ENCODE measurements at regions not wholly inside any gene's neighbourhood (a gene's known extent, or its start where the extent isn't known, plus 50 kb on each side); places are given as distances from the start of the nearest gene placed in this dataset.

DNA sequence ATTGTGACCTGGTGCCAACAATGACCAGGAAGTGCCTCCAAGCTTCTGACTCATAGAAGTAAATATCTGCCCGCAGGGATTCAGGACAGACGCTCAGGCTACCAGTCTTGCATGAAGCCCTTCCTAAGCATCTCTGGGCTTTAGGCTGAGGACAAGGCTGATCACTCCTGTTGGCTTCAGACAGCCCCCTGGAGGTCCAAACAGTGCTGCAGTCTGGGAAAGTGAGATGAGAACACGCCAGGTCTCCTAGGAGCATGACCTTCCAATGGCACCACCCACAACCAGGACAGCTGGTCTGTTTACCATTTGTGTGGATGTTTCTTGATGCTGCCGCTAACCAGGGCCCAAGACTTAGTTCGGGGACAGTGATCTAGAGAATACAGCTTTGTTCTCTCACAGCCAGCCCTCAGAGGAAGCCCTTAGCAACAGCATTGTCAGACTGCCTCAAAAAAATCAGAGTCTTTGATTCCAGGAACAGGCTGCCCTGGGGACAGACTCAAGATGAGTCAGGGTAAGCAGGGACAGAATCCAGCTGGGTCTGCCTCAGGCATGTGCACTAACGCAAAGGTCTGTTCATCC lies 111.2 kb downstream of the ZNF280B start:
- no peaks in the 10 kb centered on the region for H3K27me3 ChIP-seq
- TF ChIP-seq CTCF (IDR thresholded peaks at IDR 0.05) (no peak), POLR2A (IDR thresholded peaks at IDR 0.05) (no peak)
- peak overlapping the region in 1 of 4 donors; percentile 31 for H3K27ac ChIP-seq
- no peaks in the 10 kb centered on the region for H3K36me3 ChIP-seq
- H3K4me3 ChIP-seq: no peak overlapping the region
- H3K4me1 ChIP-seq: no peaks in the 10 kb centered on the region
- no peaks in the 10 kb centered on the region for H3K9me3 ChIP-seq
- no peak for DNase-seq

- no peak for DNase-seq
- Histone ChIP-seq H3K4me1 (no peaks in the 10 kb centered on the region), H3K27ac (no peak overlapping the region), H3K27me3 (no peaks in the 10 kb centered on the region), H3K36me3 (no peaks in the 10 kb centered on the region), H3K4me3 (no peak overlapping the region), H3K9me3 (no peaks in the 10 kb centered on the region)
- no peak for TF ChIP-seq CTCF (IDR thresholded peaks at IDR 0.05)
- no peak for TF ChIP-seq POLR2A (IDR thresholded peaks at IDR 0.05)
These were observed 110.5 kb downstream of the ZNF280B start for GRCh38 chr22:22397875-22398524.

- TF ChIP-seq POLR2A (IDR thresholded peaks at IDR 0.05) (no peak), CTCF (IDR thresholded peaks at IDR 0.05) (no peak)
- no peaks in the 10 kb centered on the region for H3K4me1 ChIP-seq
- no peak for DNase-seq
- H3K4me3 ChIP-seq: no peak overlapping the region
- H3K9me3 ChIP-seq: no peaks in the 10 kb centered on the region
- no peaks in the 10 kb centered on the region for H3K36me3 ChIP-seq
- no peaks in the 10 kb centered on the region for H3K27me3 ChIP-seq
- H3K27ac ChIP-seq: no peak overlapping the region
These were observed 109.8 kb downstream of the ZNF280B start for GRCh38 chr22:22398530-22399327.

DNA sequence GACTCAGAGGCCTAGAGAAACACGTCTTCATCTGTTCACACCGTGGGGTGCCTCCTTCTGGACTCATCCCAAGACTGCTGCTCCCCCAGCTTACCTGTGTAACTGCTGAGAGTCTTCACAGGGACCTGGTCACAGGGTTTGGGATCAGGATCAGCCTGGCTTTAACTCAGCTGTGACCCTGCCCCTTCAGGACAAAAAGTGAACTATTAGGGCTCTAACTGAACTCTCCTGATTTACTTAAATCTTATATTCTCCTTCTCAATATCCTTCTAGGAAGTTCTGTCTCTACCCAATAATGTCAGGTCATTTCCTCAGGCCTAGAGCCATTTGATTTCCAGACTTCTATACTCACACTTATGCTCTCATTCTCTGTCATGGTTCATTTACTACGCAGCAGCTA lies 108.4 kb downstream of the ZNF280B start:
- Histone ChIP-seq H3K4me1 (no peaks in the 10 kb centered on the region), H3K36me3 (no peaks in the 10 kb centered on the region), H3K9me3 (no peaks in the 10 kb centered on the region), H3K4me3 (no peak overlapping the region), H3K27ac (no peak overlapping the region), H3K27me3 (no peaks in the 10 kb centered on the region)
- no peak for DNase-seq
- TF ChIP-seq CTCF (IDR thresholded peaks at IDR 0.05) (no peak), POLR2A (IDR thresholded peaks at IDR 0.05) (no peak)

DNA sequence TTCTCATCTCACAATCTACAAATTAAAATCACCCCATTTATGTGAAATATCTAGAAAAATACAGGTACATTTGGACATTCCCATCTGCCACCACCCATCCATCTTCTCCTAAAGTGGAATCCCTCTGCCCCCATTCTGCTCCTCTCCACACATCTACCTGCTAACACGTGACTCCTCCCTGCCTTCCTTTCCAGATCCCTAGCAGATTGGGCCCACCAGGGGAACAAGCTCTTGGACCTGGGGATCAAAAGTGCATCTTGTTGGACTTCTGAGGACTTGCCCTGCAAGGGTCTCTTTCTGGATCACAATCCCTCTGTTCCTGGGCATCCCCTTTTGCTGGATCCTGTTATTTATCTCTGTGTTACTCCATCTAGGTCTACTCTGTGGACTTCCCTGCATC lies 107.6 kb downstream of the ZNF280B start:
- TF ChIP-seq POLR2A (IDR thresholded peaks at IDR 0.05) (no peak), CTCF (IDR thresholded peaks at IDR 0.05) (no peak)
- Histone ChIP-seq H3K9me3 (no peaks in the 10 kb centered on the region), H3K36me3 (no peaks in the 10 kb centered on the region), H3K27ac (no peak overlapping the region), H3K4me1 (no peaks in the 10 kb centered on the region), H3K4me3 (no peak overlapping the region), H3K27me3 (no peaks in the 10 kb centered on the region)
- DNase-seq: no peak
